Activated CD4-positive, alpha-beta T cell treated with anti-CD3 and anti-CD28 coated beads, Interleukin-2, amount 10 ng/mL, durations not matched to agents 7 days and 5 days (primary cell): ENCODE measurements at regions not wholly inside any gene's neighbourhood (a gene's known extent, or its start where the extent isn't known, plus 50 kb on each side); places are given as distances from the start of the nearest gene placed in this dataset.
"Not testable (repeated sequence)": the region's sequence is repeated elsewhere in the genome, so short reads cannot be mapped to it uniquely, and the experiment has no call there.

Experiments
- CTCF ChIA-PET: fragments of 350-600 bp; sonication (Branson Sonifier 250); formaldehyde crosslinking; loops from one replicate; lab custom pipeline; 2021; ENCODE audit warnings: antibody characterized with exemption; lab: Charles Lee
- POLR2A ChIA-PET: fragments of 350-600 bp; sonication (Branson Sonifier 250); formaldehyde crosslinking; loops from one replicate; lab custom pipeline; 2021; ENCODE audit warnings: antibody characterized with exemption; lab: Charles Lee
- DNase-seq: peaks from one replicate; pipeline ENCODE4 v3.0.0-alpha.2; 2020
- H3K27ac Mint-ChIP-seq: one replicate; pipeline ENCODE4 v1.8.0; 2021; ENCODE audit warnings: mild to moderate bottlenecking, moderate library complexity, mixed read lengths
- H3K27me3 Mint-ChIP-seq: one replicate; pipeline ENCODE4 v1.8.0; 2021; ENCODE audit warnings: mixed read lengths
- H3K36me3 Mint-ChIP-seq: one replicate; pipeline ENCODE4 v1.8.0; 2021; ENCODE audit warnings: low read depth, mixed read lengths
- H3K4me1 Mint-ChIP-seq: one replicate; pipeline ENCODE4 v1.8.0; 2021; ENCODE audit warnings: mixed read lengths
- H3K4me3 Mint-ChIP-seq: one replicate; pipeline ENCODE4 v1.8.0; 2021; ENCODE audit warnings: mild to moderate bottlenecking, moderate library complexity, mixed read lengths
- H3K9me3 Mint-ChIP-seq: one replicate; pipeline ENCODE4 v1.8.0; 2021; ENCODE audit warnings: mixed read lengths

- H3K27me3 Mint-ChIP-seq, result no peaks in the 10 kb centered on the region
- no peak overlapping the region for H3K27ac Mint-ChIP-seq
- no peaks in the 10 kb centered on the region for H3K9me3 Mint-ChIP-seq
- H3K36me3 Mint-ChIP-seq, result no peaks in the 10 kb centered on the region
- no peak for DNase-seq
- H3K4me1 Mint-ChIP-seq, result no peaks in the 10 kb centered on the region
- H3K4me3 Mint-ChIP-seq, result no peak overlapping the region
- ChIA-PET CTCF (no interaction called here), POLR2A (no interaction called here)
These were observed 59.8 kb upstream of the C5orf63 start for GRCh38 chr5:127133071-127133470.

- CTCF ChIA-PET, result no interaction called here
- POLR2A ChIA-PET, result no interaction called here
These were observed 63.6 kb upstream of the C5orf63 start for GRCh38 chr5:127136908-127137307.

GRCh38 chr5:127143722-127144121 is 70.4 kb upstream of the C5orf63 start:
- Mint-ChIP-seq H3K4me3 (no peak overlapping the region), H3K27ac (no peak overlapping the region), H3K27me3 (peaks cover 18% of the 10 kb centered on the region), H3K4me1 (no peaks in the 10 kb centered on the region), H3K36me3 (no peaks in the 10 kb centered on the region), H3K9me3 (no peaks in the 10 kb centered on the region)
- ChIA-PET POLR2A (no interaction called here), CTCF (no interaction called here)
- DNase-seq, result no peak

More at GRCh38 chr5:127136908-127137307, 63.6 kb upstream of the C5orf63 start:
- H3K4me3 Mint-ChIP-seq, result no peak overlapping the region
- no peaks in the 10 kb centered on the region for H3K9me3 Mint-ChIP-seq
- DNase-seq, result no peak
- no peak overlapping the region for H3K27ac Mint-ChIP-seq
- H3K27me3 Mint-ChIP-seq, result peaks cover 18% of the 10 kb centered on the region
- H3K4me1 Mint-ChIP-seq, result no peaks in the 10 kb centered on the region
- H3K36me3 Mint-ChIP-seq, result no peaks in the 10 kb centered on the region

GRCh38 chr5:127153031-127153430 is 79.7 kb upstream of the C5orf63 start:
- Mint-ChIP-seq H3K36me3 (no peaks in the 10 kb centered on the region), H3K9me3 (peaks cover 4% of the 10 kb centered on the region), H3K27ac (no peak overlapping the region), H3K4me3 (no peak overlapping the region), H3K4me1 (no peaks in the 10 kb centered on the region), H3K27me3 (peaks cover 2% of the 10 kb centered on the region)
- POLR2A ChIA-PET, result no interaction called here
- CTCF ChIA-PET, result no interaction called here
- no peak for DNase-seq

GRCh38 chr5:127153521-127153920 is 80.2 kb upstream of the C5orf63 start:
- Mint-ChIP-seq H3K9me3 (peaks cover 5% of the 10 kb centered on the region), H3K27ac (no peak overlapping the region), H3K27me3 (peaks cover 3% of the 10 kb centered on the region), H3K4me3 (no peak overlapping the region), H3K36me3 (no peaks in the 10 kb centered on the region), H3K4me1 (no peaks in the 10 kb centered on the region)
- no peak for DNase-seq
- CTCF ChIA-PET, result interaction anchor here (0.5 kb wide), 1 partner anchor 659 kb away, joined by 3 read pairs; no protein-coding TSS in a partner anchor
- POLR2A ChIA-PET, result no interaction called here

GRCh38 chr5:127163750-127164149 is 90.4 kb upstream of the C5orf63 start:
- Mint-ChIP-seq H3K36me3 (no peaks in the 10 kb centered on the region), H3K9me3 (no peaks in the 10 kb centered on the region), H3K4me1 (no peaks in the 10 kb centered on the region), H3K4me3 (no peak overlapping the region), H3K27ac (no peak overlapping the region), H3K27me3 (peaks cover 20% of the 10 kb centered on the region)
- ChIA-PET CTCF (no interaction called here), POLR2A (no interaction called here)
- no peak for DNase-seq

- no peak for DNase-seq
- Mint-ChIP-seq H3K9me3 (peaks cover 3% of the 10 kb centered on the region), H3K27me3 (peaks cover 15% of the 10 kb centered on the region), H3K4me1 (no peaks in the 10 kb centered on the region), H3K27ac (no peak overlapping the region), H3K36me3 (no peaks in the 10 kb centered on the region), H3K4me3 (no peak overlapping the region)
- ChIA-PET CTCF (no interaction called here), POLR2A (no interaction called here)
These were observed 97.8 kb upstream of the C5orf63 start for GRCh38 chr5:127170918-127171600.

GRCh38 chr5:127176769-127177168 is 103.5 kb upstream of the C5orf63 start:
- ChIA-PET CTCF (no interaction called here), POLR2A (no interaction called here)
- Mint-ChIP-seq H3K27ac (no peak overlapping the region), H3K9me3 (peaks cover 3% of the 10 kb centered on the region), H3K4me3 (no peak overlapping the region), H3K36me3 (no peaks in the 10 kb centered on the region), H3K4me1 (no peaks in the 10 kb centered on the region), H3K27me3 (peaks cover 5% of the 10 kb centered on the region)
- DNase-seq, result no peak

- H3K27ac Mint-ChIP-seq, H3K4me3 Mint-ChIP-seq, H3K4me1 Mint-ChIP-seq, CTCF ChIA-PET, H3K36me3 Mint-ChIP-seq, H3K9me3 Mint-ChIP-seq, H3K27me3 Mint-ChIP-seq, POLR2A ChIA-PET, DNase-seq: not testable (repeated sequence)
These were observed 108.0 kb upstream of the MEGF10 start for GRCh38 chr5:127182631-127183030.

GRCh38 chr5:127183332-127183731 is 107.3 kb upstream of the MEGF10 start:
- DNase-seq, result no peak
- peaks cover 1% of the 10 kb centered on the region for H3K27me3 Mint-ChIP-seq
- no peaks in the 10 kb centered on the region for H3K4me1 Mint-ChIP-seq
- H3K36me3 Mint-ChIP-seq, result no peaks in the 10 kb centered on the region
- ChIA-PET CTCF (no interaction called here), POLR2A (no interaction called here)
- no peak overlapping the region for H3K27ac Mint-ChIP-seq
- H3K9me3 Mint-ChIP-seq, result no peaks in the 10 kb centered on the region
- H3K4me3 Mint-ChIP-seq, result no peak overlapping the region

GRCh38 chr5:127184851-127185250 is 105.7 kb upstream of the MEGF10 start:
- no peaks in the 10 kb centered on the region for H3K4me1 Mint-ChIP-seq
- H3K27me3 Mint-ChIP-seq, result peaks cover 1% of the 10 kb centered on the region
- no peak for DNase-seq
- POLR2A ChIA-PET, result no interaction called here
- CTCF ChIA-PET, result no interaction called here
- no peak overlapping the region for H3K27ac Mint-ChIP-seq
- H3K4me3 Mint-ChIP-seq, result no peak overlapping the region
- no peaks in the 10 kb centered on the region for H3K9me3 Mint-ChIP-seq
- H3K36me3 Mint-ChIP-seq, result no peaks in the 10 kb centered on the region

- DNase-seq, result no peak
- ChIA-PET CTCF (interaction anchor here (0.7 kb wide), 1 partner anchor 282 kb away, joined by 3 read pairs; no protein-coding TSS in a partner anchor), POLR2A (no interaction called here)
- Mint-ChIP-seq H3K4me1 (no peaks in the 10 kb centered on the region), H3K36me3 (no peaks in the 10 kb centered on the region), H3K27ac (no peak overlapping the region), H3K9me3 (no peaks in the 10 kb centered on the region), H3K27me3 (no peaks in the 10 kb centered on the region), H3K4me3 (no peak overlapping the region)
These were observed 103.9 kb upstream of the MEGF10 start for GRCh38 chr5:127186657-127187056.

GRCh38 chr5:127187706-127188105 is 102.9 kb upstream of the MEGF10 start:
- no peaks in the 10 kb centered on the region for H3K9me3 Mint-ChIP-seq
- H3K27ac Mint-ChIP-seq, result no peak overlapping the region
- no peak overlapping the region for H3K4me3 Mint-ChIP-seq
- DNase-seq, result no peak
- H3K27me3 Mint-ChIP-seq, result no peaks in the 10 kb centered on the region
- ChIA-PET CTCF (no interaction called here), POLR2A (interaction anchor here (0.6 kb wide), 1 partner anchor 10 kb away, joined by 3 read pairs; no protein-coding TSS in a partner anchor)
- no peaks in the 10 kb centered on the region for H3K36me3 Mint-ChIP-seq
- H3K4me1 Mint-ChIP-seq, result no peaks in the 10 kb centered on the region

- Mint-ChIP-seq H3K27me3 (peaks cover 9% of the 10 kb centered on the region), H3K4me1 (no peaks in the 10 kb centered on the region), H3K36me3 (no peaks in the 10 kb centered on the region), H3K4me3 (no peak overlapping the region), H3K9me3 (no peaks in the 10 kb centered on the region), H3K27ac (no peak overlapping the region)
- DNase-seq, result no peak
- ChIA-PET POLR2A (no interaction called here), CTCF (no interaction called here)
These were observed 98.4 kb upstream of the MEGF10 start for GRCh38 chr5:127192150-127192549.
